ENCODE measurements at regions not wholly inside any gene's neighbourhood (a gene's known extent, or its start where the extent isn't known, plus 50 kb on each side); places are given as distances from the start of the nearest gene placed in this dataset.
"Not testable (repeated sequence)": the region's sequence is repeated elsewhere in the genome, so short reads cannot be mapped to it uniquely, and the experiment has no call there.

DNA sequence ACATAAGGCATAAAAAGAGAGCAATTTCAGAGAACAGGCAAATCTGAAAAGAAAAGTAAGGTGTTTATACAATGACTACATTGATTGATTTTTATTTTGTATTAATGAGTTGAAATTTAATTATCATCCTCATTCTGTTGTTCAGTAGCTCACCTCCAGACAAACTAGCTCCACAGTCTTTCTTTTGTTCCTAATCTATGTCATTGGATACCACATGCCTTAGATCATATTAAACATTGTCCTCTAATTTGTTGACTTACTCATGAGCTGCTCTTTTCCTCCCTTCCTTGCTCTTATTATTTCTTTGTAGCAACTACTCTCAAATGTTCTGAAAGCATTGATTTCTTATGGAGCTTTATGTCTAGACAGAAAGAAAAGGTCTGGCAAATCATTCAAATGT lies 185.5 kb upstream of the ZSWIM2 start:
- intact Hi-C loops (cut with DNase I; ENCODE audit: low total_unique reads): no loop called here
- DNase-seq (ENCODE audit: low spot score in 2 of 2): no peak
- TF ChIP-seq, protein P1, sequence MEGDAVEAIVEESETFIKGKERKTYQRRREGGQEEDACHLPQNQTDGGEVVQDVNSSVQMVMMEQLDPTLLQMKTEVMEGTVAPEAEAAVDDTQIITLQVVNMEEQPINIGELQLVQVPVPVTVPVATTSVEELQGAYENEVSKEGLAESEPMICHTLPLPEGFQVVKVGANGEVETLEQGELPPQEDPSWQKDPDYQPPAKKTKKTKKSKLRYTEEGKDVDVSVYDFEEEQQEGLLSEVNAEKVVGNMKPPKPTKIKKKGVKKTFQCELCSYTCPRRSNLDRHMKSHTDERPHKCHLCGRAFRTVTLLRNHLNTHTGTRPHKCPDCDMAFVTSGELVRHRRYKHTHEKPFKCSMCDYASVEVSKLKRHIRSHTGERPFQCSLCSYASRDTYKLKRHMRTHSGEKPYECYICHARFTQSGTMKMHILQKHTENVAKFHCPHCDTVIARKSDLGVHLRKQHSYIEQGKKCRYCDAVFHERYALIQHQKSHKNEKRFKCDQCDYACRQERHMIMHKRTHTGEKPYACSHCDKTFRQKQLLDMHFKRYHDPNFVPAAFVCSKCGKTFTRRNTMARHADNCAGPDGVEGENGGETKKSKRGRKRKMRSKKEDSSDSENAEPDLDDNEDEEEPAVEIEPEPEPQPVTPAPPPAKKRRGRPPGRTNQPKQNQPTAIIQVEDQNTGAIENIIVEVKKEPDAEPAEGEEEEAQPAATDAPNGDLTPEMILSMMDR (IDR thresholded peaks at IDR 0.05): no peak
- no peak for TF ChIP-seq POLR2A (IDR thresholded peaks at IDR 0.05)
- H3K4me3 ChIP-seq (ENCODE audit: low read depth, poor library complexity, severe bottlenecking): no peak overlapping the region

DNA sequence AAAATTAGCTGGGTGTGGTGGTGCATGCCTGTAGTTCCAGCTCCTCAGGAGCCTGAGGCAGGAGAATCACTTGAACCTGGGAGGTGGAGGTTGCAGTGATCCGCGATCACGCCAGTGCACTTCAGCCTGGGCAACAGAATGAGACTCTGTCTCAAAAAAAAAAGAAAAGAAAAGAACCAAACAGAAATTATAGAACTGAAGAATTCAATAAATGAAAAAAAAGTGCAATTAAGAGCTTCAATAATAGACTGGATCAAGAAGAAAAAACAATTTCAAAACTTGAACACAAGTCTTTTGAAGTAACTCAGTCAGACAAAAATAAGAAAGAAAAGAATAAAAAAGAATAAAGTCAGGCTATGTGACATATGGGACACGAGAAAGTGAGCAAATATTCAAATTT lies 175.8 kb upstream of the ZSWIM2 start:
- intact Hi-C loops (cut with DNase I; ENCODE audit: low total_unique reads): no loop called here
- TF ChIP-seq POLR2A (IDR thresholded peaks at IDR 0.05): no peak
- TF ChIP-seq, protein P1 (IDR thresholded peaks at IDR 0.05): no peak
- no peak for DNase-seq (ENCODE audit: low spot score in 2 of 2)
- H3K4me3 ChIP-seq (ENCODE audit: low read depth, poor library complexity, severe bottlenecking): no peak overlapping the region
- WGBS, 2 donors: 93 to 96% methylated on average over 4 of the region's 4 CpGs

DNA sequence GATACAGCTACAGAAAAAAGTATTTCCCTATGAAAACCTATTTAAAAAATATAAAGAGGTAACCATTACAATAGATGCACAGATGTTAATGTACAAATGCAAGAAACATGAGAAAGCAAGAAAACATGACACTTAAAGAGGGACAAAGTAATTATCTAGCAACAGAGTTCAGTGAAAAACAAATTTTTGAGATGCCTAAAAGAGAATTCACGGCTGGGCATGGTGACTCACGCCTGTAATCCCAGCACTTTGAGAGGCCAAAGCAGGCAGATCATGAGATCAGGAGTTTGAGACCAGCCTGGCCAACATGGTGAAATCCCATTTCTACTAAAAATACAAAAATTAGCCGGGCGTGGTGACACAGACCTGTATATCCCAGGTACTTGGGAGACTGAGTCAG lies 175.0 kb upstream of the ZSWIM2 start:
- 90 to 91% methylated on average over 4 of the region's 4 CpGs for WGBS, 2 donors
- DNase-seq (ENCODE audit: low spot score in 2 of 2); H3K4me3 ChIP-seq (ENCODE audit: low read depth, poor library complexity, severe bottlenecking); intact Hi-C loops (cut with DNase I; ENCODE audit: low total_unique reads): not testable (repeated sequence)

DNA sequence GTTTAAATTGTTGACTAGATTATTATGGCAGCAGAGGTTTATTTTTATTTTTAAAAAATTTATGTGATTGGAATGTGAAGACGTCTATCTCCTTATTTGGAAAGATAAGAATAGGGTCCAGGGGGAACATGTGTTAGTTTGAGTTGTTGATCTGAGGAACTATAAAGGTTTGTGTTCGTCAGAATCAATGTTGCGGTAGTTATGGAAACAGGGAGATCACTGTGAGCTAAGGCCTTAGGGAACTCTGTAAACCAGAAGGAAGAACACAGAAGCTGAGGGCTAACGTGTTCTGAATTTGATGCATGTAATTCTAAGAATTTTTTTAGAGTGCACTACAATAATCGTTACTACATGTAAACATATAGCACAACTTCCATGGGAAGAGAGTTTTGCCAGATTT lies 168.5 kb upstream of the ZSWIM2 start:
- no peak overlapping the region for H3K4me3 ChIP-seq (ENCODE audit: low read depth, poor library complexity, severe bottlenecking)
- intact Hi-C loops (cut with DNase I; ENCODE audit: low total_unique reads): no loop called here
- DNase-seq (ENCODE audit: low spot score in 2 of 2): no peak
- TF ChIP-seq POLR2A (IDR thresholded peaks at IDR 0.05): no peak
- TF ChIP-seq, protein P1 (IDR thresholded peaks at IDR 0.05): no peak
- 78 to 82% methylated on average over 5 of the region's 5 CpGs for WGBS, 2 donors

DNA sequence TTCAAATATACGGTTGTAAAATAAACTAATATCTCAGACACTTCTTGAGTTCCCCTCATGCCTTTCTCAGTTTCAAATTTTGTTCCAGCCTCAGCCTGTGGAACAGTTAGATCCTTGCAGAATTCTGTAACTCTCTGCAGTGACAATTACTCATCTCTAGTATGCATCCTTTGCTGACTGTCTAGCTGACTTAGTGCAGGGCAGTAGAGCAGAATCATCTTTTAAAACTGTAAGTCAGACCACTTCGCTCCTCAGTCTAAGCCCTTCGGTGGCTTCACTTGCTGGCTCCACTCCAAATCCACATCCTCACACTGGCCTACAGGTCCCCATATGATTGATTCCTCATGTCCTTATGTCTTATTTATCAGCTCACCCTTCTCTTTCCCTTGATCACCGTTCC lies 164.1 kb upstream of the ZSWIM2 start:
- 63 to 66% methylated on average over 4 of the region's 4 CpGs for whole genome bisulfite sequencing, 2 donors
- intact Hi-C loops (cut with DNase I; ENCODE audit: low total_unique reads): no loop called here
- no peak for DNase-seq (ENCODE audit: low spot score in 2 of 2)
- H3K4me3 ChIP-seq (ENCODE audit: low read depth, poor library complexity, severe bottlenecking): no peak overlapping the region
- TF ChIP-seq, protein P1 (IDR thresholded peaks at IDR 0.05): no peak
- TF ChIP-seq POLR2A (IDR thresholded peaks at IDR 0.05): no peak

DNA sequence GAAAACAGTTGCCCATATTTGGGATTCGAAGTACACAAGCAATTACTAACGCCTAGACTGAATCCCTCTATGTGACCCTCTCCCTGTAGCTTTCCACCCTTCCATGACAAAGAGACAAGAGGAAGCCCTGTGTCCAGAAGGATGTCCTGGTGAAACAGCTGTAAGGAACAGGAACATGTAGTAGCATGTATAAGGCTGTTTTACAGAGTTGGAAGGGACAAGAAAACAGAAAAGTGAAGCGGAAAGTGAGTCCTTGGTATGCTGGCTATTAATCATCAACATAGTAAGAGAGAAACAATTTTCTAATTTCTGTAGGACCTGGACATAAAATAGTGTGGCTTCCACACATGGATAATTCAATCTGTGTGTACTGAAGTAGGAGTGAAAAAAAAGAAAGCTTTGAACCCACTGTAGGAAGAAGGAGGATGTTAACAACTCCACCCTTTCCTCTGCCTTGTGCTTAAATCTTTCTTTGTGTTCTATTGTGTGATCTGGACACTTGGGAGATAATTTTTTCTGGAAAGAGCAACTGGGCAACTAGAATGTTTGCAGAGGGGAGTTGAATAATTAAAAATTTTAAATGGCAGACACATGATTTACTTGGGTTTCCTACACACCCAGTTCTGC lies 162.3 kb upstream of the ZSWIM2 start:
- 61 to 63% methylated on average over 3 of the region's 3 CpGs for WGBS, 2 donors
- TF ChIP-seq, protein P1 (IDR thresholded peaks at IDR 0.05): no peak
- TF ChIP-seq POLR2A (IDR thresholded peaks at IDR 0.05): no peak
- intact Hi-C loops (cut with DNase I; ENCODE audit: low total_unique reads): no loop called here
- DNase-seq (ENCODE audit: low spot score in 2 of 2): no peak
- H3K4me3 ChIP-seq (ENCODE audit: low read depth, poor library complexity, severe bottlenecking): no peak overlapping the region
